Eye (tissue), 1 donor: ENCODE measurements at regions not wholly inside any gene's neighbourhood (a gene's known extent, or its start where the extent isn't known, plus 50 kb on each side); places are given as distances from the start of the nearest gene placed in this dataset.
A peak's percentile ranks its signal among the peaks of the same experiment; 100 is the strongest.
"Not testable (repeated sequence)": the region's sequence is repeated elsewhere in the genome, so short reads cannot be mapped to it uniquely, and the experiment has no call there.

Source experiments
- DNase-seq: peaks from one replicate; pipeline ENCODE4 v3.0.0-alpha.2; 2015

DNA sequence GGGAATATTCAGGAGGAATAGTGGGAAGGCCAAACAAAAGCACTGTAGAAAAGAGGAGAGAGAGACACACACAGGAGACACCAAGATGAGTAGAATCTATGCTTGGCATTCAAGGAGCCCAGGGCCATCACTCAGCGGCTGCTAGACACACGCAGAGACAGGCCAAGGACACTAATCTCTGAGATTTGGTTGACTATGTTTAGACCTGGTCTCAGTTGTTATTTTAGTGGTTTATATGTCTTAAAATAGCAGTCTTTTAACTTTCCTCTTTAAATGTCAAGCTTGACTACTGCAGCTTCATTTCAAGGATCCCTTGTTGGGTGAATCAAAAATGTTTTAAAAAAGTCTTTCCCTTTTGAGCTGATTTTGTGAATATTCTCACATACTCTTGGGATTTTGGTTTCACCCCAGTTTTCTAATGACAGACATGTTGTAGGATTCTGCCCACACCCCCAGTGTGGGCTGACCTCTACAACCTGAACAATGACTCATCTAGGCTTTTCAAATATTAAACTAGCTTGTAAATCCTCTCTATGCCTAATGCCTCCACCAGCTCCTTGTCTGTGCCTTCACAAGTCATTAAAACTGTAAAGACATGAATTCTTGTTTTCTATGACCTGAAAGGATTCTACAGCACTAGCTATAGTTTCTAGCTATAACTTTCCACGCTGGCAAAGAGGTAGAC is 142.7 kb upstream of the EXOC2 start:
- no peak for DNase-seq

DNA sequence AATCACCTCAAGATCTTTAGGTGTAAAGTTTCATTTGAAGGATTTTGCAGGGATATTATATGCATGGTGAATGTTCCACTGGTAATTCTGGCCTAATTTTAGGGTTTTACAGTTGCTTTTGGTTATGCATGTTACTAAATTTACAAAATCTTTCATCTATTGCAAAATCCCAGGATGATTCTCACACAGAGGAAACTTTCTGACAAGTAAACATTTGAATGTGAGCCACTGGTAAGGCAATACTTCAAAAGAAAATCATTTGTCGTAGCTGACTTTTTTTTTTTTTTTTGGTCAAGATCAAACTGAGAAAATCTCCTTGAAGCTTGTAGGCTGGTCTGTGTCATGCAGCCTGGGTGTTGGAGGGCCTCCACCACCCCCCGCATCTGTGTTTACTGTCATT is 141.9 kb upstream of the EXOC2 start:
- DNase-seq: no peak

DNA sequence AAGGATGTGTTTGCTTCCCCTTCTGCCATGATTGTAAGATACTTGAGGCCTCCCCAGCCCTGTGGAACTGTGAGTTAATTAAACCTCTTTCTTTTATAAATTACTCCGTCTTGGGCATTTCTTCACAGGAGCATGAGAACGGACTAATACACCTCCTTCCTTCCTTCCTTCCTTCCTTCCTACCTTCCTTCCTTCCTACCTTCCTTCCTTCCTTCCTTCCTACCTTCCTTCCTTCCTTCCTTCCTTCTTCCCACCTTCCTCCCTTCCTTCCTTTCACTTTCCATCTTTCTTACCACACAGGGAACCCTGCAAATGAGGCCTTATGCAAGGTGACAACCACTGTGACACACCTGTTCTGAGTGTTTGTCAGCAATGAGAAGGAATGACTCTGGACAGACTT is 141.3 kb upstream of the EXOC2 start:
- no peak for DNase-seq

DNA sequence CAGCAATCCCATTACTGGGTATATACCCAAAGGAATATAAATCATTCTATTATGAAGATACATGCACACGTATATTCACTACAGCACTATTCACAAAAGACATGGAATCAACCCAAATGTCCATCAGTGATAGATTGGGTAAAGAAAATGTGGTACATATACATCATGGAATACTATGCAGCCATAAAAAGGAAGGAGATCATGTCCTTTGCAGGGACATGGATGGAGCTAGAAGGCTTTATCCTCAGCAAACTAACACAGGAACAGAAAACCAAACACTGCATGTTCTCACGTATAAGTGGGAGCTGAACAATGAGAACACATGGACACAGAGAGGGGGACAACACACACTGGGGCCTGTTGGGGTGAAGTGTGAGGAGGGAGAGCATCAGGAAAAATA is 139.9 kb upstream of the EXOC2 start:
- DNase-seq: not testable (repeated sequence)

DNA sequence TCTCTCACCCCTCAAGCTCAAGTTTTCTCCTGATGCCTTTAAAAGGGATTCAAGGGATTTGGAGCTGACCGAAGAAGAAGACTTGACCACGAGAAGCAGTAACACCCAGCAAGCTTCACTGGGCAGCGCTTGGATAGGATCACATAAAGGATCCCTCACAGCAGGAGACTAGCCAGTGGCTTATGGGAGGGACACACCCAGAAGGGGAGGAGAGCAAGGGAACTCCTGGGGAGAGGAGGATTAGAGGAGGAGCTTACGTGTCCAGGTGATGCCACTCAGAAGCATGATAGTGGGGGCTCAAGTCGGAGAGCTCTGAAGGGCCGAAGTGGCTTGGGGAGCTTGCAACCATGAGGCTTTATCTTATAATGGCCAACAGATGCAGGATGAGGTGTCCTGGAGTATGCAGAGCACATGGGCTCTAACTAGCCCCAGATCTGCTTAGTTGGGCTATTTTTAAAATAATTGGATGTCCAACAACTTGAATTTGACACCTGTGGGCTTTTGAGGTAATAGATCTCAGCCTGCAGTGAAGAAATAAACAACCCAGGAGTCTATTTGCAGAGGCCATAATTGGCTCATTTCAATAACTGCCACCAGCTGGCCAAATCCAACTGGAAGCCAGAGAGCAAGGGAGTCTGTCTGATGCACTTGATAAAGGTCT is 137.9 kb upstream of the EXOC2 start:
- no peak for DNase-seq

DNA sequence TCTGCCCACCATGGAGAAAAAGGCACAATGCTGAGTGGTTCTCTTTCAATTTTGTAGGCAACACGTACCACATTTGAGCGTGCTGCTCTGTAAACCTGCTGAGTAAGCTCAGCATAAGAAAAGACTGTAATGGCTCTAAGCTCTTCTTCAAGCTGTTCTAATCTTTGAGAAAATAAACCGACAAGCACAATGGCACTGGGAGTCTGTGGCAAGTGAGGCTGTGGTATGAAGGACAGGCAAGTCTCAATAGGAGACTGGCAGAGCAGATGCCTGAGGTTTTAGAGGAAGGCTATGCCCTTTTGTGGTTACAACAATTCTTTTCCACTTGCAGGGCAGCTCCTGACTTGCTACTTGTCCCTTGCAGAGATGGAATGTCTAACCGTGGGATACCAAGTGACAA is 136.7 kb upstream of the EXOC2 start:
- DNase-seq: no peak

DNA sequence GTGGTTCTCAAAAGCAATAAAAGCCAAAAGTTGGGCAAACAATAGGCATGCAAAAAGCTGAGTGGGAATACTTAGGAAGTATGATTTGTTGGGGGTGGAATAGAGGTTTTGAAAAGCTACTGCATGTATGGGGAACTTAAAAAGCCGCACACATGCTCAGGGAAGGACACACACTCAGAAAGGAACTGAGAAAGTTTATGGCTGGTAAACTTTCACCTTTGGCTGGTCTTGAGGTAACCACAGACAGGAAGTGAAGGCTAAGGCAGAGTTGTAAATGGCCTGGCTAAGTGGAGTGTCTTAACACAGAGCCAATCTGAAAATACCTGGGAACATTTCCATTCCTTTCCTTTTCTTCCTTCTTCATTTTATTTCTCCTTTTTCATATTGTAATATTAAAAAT is 134.5 kb upstream of the EXOC2 start:
- DNase-seq: no peak

DNA sequence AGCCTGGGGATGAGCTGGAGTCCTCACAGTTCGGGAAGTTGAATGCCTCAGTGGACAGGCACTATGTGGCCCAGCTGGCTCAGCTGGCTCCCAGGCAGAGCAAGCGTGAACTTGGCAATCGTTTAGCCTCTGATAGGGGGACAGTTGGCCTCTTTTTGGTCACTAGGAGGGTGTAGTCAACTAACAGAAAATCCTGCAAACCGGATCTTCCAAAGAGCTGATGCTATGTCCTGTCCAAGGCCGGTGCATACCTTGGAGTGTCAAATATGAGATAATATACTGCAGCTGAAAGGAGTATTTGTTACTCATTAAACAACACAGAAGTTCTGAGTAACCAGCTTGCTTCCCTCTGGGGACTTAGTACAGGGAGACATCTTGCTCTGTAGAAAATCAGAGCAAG is 126.2 kb upstream of the EXOC2 start:
- no peak for DNase-seq

DNA sequence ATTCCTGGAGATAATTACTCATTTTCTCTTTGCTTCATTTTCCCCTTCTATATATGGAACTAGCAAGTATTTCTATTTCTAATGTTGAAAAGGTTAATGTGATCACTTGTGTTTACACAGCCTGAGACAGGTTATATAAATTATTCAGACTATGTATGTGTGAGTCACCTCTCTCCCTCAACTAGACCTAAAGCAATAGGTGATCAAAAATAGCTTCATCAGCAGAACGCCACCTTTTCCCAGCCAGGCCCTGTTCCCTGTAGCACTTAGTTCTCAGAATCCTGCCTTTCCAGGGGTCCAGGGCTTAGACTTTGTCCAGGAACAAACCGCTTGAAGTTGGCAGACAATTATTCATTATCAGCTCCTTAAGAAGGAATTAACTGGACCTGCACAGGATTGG is 125.3 kb upstream of the EXOC2 start:
- no peak for DNase-seq

DNA sequence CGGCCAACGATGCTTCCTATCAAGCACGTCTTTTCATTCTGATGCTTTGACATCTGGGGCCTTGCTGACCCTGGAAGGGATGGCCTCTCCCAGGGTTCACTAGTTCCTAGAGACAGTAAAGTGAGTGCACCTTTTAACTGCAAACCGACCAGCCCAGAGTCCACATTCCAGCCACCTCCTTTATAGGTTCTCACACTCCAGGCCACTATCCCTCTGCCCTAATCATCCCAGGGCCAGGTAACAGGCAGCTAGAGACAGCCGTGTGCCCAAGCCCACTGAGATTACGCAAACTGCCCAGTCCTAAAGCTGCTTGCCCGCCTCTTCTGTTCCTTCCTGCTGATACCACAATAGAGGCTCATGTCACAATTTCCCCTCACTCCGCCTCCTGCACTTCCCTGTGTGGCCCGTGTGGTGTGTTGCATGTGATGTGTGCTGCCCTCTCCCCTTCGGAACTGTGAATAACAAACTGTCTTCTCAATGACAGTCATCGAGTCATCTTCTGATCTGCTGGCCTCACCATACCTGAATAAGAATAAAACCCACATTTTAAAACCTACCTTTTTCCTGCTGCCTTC is 123.7 kb upstream of the EXOC2 start:
- DNase-seq: no peak

DNA sequence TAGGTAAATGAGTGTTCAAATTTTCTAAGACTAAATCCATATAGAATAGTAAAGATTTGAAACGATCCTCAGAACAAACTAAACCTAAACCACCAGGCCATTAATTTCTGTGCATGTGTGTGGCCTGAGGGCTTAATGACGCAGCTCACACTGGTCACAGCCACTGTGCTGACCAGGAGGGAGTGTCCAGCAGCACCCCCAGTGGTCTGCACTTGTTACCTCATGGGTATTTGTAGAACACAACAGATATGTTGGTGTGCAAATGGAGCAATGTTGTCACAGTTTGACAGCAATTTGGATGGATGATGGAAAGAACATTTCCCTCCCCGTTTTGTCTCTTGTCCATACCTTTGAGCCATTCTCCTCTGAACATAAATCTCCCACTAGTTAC is 122.4 kb upstream of the EXOC2 start:
- no peak for DNase-seq

DNA sequence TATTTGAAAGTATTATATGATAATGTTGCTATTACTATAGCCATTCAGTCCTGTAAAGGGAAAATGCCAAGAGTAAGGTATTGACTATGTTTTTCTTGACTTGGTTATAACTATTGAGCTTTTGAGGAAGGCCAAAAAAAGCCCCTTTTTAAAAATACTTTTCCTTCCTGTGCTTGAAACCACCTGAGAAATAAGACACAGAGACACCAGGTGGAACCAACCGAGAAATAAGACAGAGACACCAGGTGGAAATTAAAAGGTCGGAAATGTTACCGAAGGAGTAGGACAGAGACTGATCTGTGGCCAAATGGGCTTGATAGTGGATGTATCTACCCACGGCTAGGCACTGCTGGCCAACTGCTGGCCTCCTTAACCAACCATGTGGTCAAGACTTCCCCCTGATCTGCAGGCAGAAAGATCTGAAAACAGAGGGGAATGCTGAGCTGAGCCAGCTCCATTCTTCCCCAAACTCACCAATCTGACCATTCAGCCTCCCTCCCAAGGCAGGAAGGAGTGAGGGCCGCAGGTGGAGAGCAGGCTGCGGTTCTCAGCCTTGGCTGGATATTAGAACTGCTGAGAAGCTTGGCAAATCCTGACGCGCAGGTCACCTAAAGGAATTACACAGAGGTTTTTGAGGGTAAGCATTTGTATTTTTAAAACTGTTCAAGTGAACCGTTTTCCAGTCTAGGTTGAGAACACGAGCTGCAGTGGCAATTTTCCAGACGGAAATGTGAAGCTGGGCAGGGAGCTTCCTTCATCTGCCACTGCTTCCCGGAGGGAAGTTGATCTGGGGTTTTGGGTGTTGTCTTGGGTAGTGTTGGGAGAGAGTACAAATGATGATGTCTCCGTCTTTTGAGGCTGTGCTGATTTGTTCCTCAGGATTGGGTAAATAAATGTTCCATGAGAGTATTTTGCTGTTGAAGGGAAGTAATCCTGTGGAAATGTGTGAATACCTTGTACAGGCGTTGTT is 121.7 kb upstream of the EXOC2 start:
- no peak for DNase-seq

DNA sequence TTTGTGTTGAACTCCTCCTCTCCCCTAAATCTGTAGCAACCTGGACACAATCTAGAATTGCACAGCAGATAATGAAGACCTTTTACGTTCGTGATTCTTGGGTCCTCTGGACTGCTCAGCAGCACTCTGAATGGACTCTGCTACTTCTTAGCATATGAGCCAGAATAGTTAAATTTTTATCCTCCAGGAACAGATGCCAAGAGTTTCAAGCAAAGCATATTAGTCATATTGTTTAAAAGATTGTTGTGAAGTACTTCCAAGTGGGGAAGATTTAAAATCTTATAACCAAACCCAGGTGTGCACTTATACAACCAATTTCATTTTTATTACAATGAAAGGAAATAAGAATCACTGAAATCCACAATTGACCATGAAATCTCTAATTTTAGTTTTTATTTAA is 118.9 kb upstream of the EXOC2 start:
- DNase-seq: peak; percentile 29

DNA sequence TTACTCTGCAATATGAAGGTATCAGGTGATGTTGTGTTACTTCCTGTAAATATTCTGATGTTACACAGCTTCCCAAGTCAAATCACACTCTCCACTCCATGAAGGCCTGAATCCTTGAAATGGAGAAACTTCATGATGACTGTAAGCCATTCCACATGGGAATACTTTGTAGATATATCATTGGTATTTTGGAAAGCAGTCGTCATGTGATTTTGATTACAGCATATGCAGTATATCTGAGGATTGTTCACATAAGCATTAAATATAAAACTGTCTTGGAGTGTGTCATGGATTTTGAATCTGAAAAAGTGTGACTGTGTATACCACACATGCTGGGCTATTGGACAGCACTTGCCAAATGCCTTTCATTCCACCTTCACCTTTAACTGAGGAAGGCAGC is 118.3 kb upstream of the EXOC2 start:
- no peak for DNase-seq

DNA sequence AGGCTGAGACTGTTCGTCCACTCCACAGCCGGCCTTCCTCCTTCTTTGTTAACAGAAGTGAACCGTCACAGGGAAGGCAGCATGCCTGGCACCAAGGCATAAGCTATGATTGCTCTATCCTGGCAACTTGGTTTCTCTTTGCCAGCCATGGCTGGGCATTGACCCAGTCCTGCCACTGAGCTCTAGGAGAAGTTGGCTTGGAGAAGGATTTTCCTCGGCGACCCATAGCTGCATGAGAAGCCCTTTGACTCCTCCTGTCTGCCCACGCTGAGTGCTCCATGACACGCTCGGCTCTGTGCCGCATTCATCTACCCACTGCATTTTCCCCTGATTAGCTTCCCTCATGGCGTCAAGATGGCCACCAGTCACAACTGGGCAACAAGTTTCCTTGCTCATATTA is 111.8 kb upstream of the EXOC2 start:
- no peak for DNase-seq

DNA sequence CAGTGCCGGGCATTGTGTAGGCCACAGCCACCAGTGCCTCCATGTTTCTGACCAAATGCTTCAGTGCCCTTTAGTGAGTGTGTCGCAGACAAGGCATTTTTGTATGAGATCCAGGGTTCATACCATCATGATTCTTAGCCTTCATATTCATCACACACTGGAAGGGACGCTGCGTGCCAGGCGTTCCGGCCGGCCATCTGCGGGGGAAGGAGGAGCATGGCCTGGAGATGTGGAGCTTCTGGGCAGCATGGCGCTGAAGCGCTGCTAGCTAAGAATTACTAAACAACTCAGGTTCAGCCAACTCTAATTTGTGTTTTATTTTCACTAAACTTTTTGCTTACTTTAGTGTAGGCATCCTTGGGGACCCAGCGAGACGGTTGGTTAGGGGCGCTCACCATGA is 111.4 kb upstream of the EXOC2 start:
- no peak for DNase-seq

DNA sequence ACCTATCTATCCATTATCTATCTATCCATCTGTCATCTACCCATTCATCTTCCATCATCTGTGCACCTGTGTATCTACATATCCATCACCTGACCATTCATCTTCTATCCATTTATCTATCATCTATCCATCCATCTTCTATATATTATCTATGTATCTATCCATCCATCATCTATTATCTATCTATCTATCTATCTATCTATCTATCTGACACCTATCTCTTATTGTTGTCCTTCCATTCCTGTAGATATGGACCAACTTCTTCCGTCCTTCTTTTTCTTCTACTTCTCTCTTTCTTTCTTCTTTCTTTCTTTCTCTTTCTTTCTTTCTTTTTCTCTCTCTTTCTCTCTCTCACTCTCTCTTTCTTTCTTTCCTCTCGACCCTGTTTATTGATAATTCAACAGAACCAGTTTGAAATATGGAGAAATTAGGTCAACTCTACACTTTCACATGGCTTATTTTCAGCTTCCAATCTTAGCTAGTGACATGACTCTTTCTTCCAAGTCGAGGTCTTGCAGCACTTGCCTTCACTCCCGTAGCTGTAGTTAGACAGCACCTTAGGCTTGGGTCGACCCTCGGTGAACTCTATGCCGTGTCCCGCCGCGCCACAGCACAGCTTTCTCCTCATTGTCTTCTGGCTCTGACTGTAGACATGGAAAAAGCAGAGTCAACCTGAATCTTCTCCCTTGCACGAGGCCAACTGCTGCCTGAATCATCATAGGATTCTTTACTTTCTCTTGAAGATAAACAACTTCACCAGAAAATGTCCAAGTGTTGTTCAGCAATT is 110.4 kb upstream of the EXOC2 start:
- DNase-seq: no peak

DNA sequence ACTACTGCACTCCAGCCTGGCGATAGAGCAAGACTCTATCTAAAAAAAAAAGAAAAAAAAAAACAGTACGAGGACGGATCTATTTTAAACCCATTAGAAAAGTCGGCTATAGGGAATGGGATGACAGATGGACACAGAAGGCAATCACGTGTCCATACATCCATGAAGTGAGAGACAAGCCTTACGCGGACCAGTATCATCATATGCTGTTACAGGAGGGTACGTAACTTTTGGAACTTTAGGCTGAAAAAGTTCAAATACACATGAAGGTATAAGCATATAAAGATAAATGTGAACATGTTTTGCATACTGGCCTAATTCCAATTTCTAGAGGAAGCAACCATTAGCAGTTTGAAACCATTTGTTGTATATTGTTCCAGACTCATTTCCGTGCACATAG is 109.8 kb upstream of the EXOC2 start:
- no peak for DNase-seq

DNA sequence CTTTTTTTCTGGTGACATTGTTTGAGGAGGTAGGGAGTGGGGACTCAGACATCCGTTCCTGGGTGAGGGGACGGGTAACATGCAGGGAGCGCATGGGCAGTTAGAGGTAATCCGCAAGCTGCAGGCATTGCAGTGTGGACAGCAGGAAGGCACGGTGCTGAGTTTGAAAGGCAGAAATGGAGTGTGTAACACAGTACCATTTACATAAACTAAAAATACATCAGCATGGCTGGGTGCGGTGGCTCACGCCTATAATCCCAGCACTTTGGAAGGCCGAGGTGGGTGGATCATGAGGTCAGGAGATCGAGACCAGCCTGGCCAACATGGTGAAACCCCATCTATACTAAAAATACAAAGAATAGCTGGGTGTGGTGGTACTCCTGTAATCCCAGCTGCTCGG is 109.3 kb upstream of the EXOC2 start:
- not testable (repeated sequence) for DNase-seq

DNA sequence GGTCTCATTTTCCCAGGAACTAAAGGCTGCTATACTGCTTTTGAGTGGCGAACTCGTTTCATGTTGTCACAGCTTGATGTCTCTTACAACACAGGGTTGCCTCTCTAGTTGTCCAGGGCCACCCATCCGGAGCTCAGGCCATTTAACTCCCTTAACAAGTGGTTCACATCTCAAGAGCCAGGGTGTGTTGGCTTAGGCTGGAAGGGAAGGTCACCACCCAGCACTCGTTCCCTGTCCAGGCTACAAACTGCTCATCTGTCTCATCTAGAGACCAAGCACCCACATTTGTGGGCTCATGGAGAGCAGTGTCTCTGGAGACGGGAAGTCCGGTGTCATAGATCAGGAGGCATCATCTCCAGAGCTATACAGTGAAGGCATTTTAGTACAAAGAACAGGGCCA is 106.8 kb upstream of the EXOC2 start:
- DNase-seq: no peak

DNA sequence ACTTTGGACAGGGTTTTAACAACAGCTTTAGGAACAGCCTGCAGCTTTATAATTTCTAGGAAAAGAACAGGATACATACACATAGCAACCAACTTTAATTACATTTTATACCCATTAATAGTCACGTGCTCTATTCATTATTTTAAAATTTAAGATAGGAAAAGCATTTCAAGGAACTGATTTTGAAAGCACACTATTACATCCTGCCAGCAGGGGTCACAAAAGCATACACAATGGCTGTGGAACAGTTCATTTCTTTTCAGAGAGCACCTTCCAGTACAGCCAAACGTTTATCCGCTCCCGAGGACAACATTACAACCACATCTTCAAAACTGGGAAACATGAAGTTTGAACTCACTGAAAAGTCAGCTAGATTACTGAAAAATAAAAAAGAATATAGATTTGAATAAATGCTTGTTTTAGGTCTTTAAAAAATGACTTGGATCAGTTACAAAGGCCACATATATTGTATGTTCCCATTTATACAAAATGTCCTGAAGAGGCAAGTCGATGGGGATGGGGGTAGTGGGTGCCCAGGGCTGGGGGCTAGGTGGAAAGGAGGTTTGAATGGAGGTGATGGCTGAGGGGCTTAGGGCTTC is 104.6 kb upstream of the EXOC2 start:
- peak; percentile 85 for DNase-seq

DNA sequence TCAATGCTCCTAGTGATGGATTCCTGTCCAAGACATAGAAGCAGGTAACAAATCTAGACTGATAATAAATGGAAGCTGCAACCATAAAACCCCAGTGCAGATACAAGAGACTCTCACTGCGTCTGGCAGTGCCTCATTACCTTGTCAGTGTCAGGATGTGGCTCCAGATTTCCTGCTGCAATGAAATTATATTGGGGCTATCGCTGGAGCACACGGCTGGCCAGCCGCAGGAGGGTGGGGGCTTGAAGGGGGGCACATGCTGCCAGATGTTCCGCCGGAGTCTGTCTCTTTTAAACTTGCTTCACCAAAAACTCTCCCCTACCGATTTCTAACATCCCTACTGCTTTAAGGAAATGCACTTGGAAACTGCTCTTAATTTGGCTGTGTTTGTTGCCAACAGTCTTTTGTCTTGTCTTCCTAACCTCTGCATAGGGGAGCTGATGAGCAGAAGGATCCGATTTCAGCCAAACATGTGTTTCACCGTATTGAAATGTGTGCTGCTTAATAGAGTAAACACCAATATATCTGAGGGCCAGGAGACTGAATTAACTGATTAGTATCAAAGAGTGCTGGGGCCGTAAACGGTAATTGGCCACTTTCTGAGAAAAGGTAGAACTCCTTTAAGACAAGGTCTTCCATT is 102.2 kb upstream of the EXOC2 start:
- DNase-seq: no peak
